GM12872 (cell line): ENCODE measurements at regions not wholly inside any gene's neighbourhood (a gene's known extent, or its start where the extent isn't known, plus 50 kb on each side); places are given as distances from the start of the nearest gene placed in this dataset.

Source experiments
- CTCF ChIP-seq: IDR thresholded peaks from 3 replicates; pipeline ENCODE4 v1.5.1; 2011; ENCODE audit warnings: low read depth, mild to moderate bottlenecking, low read length, moderate library complexity; ENCODE audit not compliant: insufficient read depth

GRCh38 chrX:109312757-109313156 is 169.1 kb downstream of the GUCY2F start:
- TF ChIP-seq CTCF = no peak

- no peak for TF ChIP-seq CTCF
Observed at GRCh38 chrX:109310031-109310430, 171.9 kb downstream of the GUCY2F start.

- no peak for TF ChIP-seq CTCF
Observed at GRCh38 chrX:109301177-109301576, 180.7 kb downstream of the GUCY2F start.

- TF ChIP-seq CTCF = no peak
Observed at GRCh38 chrX:109300415-109300814, 181.5 kb downstream of the GUCY2F start.

GRCh38 chrX:109299091-109299490 is 182.8 kb downstream of the GUCY2F start:
- no peak for TF ChIP-seq CTCF

GRCh38 chrX:109294097-109294814 is 187.6 kb downstream of the GUCY2F start:
- TF ChIP-seq CTCF = no peak

- no peak for TF ChIP-seq CTCF
Observed at GRCh38 chrX:109283870-109284269, 198.0 kb downstream of the GUCY2F start.
